ENCODE measurements at regions not wholly inside any gene's neighbourhood (a gene's known extent, or its start where the extent isn't known, plus 50 kb on each side); places are given as distances from the start of the nearest gene placed in this dataset.
"Not testable (repeated sequence)": the region's sequence is repeated elsewhere in the genome, so short reads cannot be mapped to it uniquely, and the experiment has no call there.

DNA sequence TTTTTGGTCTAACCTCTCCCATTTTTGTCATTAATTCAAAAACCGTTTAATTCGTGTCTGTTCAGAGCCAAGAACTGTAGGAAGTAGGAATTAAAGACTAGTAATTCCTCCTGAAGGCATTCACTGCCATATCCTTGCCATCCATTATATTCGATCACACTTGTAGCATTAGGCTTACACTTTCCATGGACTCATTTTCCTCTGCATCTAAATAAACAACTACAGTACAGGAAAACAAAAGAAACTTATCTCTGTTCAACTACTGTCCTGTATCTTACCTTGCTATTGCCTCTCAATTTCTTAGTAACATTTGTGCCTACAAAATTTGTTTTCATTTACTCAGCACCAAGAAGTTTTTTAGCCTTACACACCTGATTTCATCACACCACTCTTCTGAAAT lies 111.6 kb upstream of the SEMA3C start:
- no peak for DNase-seq

DNA sequence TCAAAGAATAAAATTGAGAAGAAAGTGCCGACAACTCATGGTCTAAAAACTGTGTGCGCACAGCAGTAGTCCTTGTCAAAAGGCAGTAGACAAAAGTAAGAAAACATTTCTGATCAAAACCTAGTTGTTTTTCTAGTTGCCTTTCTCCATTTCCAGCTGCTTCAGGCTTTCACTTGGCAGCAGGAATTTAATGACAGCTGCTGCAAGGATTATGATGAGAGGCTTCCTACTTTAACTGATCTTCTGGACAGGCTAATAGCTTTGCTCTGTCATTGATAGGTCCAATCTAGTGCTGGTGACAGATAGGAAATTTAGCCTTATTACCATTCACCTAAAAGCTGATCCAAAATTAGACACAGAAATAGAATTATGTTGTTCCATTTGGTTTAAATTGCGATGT lies 110.7 kb upstream of the SEMA3C start:
- DNase-seq: no peak

DNA sequence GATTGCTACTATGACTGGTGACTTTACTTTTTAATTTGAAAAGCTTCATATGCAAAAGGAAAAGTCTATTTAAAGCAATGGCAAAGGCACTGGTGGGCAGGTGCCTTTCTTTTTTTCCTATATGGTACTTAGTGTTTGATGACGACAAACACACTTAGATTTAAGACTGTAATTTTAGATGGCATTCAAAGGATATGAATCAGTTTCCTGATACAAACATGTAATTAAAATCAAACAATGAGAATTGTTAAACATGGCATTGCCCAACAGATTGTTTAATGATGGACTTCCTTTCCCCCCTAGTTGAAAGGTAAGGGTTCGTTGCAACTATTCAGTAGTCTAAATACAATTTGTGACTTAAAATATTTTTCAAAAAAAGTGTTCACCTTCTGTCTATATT lies 106.5 kb upstream of the SEMA3C start:
- DNase-seq: no peak

DNA sequence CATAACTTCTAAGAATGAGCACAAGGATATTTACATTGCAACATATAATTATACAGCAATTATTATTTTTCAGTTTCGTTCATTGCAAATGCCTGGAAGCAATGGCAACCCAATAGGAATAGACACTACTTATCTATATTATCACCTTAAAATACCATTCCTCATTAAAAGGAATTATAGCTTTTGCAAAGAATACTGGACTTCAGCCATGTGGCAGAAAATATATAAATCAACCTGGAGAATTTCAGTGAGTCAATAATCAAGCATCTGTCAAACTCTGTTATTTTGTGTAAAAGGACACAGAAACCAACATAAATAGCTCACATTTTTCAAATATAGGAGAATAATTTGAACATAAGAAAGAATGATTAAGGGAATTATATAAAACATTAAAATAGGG lies 96.1 kb upstream of the SEMA3C start:
- no peak for DNase-seq

DNA sequence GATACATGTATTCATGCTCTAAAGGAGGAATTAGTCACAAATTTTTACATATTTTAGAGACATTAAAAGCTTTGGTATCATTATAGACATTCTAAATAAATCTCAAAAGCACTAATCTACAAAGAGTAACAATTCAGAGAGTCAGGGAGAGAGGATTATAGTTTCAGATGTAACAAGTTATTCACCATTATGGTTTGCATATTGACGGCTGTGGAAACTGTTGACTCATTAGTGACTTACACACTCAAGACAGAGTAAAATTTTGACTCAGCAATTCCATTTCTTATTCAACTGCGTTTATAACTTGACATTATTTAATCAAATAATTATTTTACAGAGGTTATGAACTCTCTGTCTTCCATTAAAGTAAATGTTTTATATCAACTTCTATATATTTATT lies 95.4 kb upstream of the SEMA3C start:
- peak in 2 of 3 donors; percentile 25 to 26 for DNase-seq

DNA sequence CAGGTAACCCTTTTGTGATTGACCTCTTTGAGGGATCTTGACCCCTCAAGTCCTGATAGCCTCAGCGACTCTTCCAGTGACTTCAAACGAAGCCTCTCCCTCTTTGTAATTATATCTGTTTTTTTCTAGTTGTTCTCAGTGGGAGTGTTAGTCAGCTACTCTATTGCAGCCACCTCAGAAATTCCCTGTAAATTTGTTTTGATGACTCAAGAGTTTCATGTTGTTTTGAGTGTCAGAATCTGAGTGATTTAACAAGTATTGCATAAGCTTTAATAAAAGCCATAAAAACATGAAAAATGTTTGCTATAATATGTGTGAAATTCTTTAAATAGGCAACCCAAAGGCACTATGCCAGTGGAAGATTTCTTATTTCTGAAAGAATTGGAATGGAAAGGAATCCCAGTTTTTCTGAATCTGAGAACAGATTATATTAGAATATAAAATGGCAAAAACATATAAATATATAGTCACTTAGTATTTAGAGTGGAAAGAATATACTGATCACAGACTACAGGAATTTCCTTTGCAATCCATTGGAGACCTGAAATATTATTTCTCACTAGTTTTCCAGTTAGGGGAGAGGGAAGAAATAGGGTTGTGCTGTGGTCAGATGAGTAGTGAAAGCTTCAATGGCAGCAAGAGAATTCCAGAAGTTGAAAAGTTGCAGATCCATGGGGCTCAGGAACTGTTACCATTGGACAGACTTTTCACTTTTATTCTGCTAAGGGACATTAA lies 94.4 kb upstream of the SEMA3C start:
- peak; percentile 44 to 82 (median 78) for DNase-seq

DNA sequence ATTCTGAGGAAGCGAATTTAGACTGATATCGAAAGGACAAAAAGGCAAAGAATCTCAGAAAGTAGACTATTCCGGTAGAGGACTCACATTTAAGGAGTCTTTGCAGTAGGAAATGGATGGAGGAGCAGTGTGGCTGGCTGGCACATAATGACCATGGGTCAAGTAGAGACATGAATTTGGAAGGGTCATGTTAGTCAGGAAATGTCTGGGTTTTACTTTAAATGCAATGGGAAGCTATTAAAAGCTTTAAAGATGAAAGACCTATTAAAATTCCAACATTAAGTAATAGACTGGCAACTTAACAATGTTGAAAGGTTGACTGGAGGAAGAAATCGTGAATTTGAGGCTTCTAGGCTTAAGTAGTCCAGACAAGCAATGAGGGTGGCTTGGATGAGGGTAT lies 90.0 kb upstream of the SEMA3C start:
- DNase-seq: no peak

DNA sequence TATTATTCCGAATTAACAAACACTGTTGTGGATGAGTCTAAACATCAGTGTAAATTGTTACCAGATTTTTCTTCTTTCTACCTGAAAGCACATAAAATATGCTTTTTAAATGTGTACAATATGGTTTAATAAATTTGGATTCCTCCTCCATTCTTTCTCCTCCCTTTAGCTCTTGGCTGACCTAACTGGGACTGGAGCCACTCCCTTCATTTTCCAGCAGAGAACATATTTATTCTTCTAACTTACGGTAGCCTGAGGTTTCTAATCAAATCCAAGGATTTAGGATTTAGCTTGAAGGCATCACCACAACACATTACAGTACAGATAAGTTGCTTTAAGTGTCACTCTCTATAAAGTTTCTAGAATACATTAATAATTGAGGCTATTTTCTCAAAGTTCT lies 88.2 kb upstream of the SEMA3C start:
- no peak for DNase-seq

DNA sequence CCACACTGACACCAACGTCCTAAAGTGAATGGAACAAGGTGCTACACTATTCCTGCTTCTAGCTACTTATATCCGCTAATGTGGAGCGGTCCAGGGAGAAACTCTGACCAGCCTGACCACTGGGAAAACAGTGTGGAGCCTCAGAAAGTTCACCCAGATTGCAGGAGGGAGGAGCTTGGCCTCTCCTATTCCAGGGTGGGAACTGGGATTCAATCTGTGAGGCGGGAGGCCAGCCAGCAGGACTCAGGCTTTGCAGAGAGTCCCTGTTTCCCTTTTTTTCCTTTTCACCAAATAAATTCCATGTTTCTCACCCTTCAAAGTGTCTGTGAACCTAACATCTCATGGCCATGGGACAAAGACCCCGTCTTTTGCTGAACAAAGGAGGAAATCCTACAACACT lies 86.4 kb upstream of the SEMA3C start:
- DNase-seq: no peak

DNA sequence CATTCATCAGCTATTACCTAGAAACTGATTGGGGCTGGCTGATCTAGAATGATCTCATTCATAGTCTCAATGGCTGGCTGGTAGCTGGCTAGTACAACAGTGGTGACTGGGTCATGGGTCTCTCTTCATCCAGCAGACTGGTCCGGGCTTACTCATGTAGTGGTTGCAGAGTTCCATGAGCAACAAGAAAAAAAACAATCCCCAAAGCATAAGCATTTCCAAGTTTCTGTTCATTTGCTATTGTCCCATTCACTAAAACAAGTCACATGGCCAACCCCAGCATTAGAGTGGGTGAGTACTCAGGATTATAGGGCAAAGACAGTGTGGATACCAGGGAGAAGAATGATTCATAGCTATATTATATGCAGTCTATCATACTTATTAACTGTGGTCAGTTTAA lies 85.2 kb upstream of the SEMA3C start:
- no peak for DNase-seq

DNA sequence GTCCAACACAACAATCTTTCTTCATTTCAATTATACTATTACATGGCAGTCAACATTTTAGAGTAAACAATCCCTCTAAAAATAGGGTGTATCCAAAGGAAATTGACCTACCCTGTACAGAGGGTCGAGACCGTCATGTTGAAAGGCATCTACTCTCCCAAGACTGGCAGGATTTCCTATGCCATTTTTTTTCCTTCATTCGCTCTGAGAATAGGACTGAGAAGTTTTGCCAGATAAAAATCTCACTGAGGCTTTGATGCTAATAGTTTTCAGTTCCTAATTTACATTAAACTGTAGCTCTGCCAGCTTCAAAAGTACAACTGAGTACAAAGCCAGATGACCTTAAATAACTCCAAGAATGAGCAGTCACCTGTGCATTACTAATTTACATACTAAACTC lies 84.5 kb upstream of the SEMA3C start:
- DNase-seq: no peak

DNA sequence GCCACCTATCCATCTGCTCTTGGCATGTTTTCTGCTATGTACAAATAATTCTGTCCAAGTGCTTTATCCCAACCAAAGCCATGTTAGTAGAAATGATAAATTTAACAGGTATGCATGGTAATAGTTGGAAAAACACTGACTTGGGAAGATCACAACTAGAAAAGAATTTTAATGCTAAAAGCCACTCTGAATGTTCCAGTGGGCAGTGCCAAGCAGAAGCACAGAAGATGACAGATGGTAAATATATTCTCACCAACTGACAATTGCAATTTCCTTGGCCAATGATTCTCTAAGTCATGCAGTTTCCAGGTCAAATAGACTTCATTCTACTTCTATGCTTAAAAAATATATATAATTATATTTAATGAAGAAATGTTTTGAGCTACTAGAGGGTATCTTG lies 83.6 kb upstream of the SEMA3C start:
- no peak for DNase-seq

DNA sequence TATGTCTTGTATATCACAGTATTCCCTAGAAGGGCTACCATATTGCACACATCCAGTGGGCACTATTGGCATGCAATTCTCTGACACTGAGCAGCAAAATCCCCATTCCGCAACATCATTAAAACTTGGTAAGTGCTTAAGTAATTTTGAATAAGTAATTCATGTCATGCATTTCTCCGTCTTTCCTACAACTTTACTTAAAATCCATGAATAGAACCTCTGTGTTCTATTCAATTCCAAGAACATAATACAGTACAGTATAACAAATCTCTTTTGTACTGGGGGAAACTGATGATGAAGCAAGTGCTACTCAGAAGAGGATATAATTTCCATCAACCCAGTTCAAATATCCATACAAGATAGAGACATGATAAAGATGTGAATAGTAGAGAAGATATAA lies 80.9 kb upstream of the SEMA3C start:
- no peak for DNase-seq

DNA sequence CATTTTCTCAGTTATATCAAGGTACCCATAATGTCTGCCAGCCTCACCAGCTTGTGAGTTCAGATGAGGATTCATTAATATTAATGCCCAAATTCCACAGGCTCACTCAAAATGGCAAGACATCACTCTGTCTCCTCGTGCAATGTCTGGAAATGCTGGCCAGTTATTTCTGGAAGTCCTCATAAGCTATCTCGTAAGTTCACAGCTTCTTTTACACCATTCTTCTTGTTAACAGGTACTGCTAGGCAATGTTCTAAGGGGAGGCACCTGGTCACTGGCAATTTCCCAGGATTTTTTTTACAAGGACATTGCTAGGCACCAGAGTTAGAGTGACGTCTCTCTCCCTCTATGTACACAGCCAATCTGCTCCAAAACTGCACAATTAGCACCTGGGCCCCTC lies 80.2 kb upstream of the SEMA3C start:
- DNase-seq: no peak

DNA sequence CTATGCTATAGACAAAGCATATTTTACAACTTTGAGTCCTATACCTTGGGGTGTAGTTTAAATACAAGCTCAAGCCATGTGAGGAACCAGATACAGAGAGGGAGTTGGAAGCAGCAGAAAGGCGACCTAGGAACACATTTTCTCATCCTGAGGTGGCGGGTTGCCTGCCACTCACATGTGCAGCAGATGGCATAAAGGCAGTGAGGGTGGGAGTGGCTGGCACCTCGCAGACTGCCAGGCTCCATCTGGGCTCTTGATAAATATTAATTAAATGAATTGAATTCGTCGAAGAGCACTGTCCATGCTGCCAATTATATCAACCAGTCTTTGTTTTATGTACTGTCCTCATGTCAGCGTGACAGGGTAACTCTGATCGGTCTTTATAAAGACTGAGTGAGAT lies 79.0 kb upstream of the SEMA3C start:
- DNase-seq: no peak

DNA sequence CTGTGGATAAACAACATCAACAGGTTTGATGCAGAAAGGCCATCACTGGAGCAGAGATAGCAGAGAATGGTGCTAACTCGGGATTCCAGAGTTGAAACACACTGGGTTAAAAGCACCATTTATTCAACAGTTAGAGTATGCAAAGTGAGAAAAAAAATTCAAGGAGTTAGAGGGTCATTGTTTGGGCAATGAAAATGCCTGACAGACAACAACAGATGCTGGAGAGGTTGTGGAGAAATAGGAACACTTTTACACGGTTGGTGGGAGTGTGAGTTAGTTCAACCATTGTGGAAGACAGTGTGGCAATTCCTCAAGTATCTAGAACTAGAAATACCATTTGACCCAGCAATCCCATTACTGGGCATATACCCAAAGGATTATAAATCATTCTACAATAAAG lies 77.4 kb upstream of the SEMA3C start:
- not testable (repeated sequence) for DNase-seq

DNA sequence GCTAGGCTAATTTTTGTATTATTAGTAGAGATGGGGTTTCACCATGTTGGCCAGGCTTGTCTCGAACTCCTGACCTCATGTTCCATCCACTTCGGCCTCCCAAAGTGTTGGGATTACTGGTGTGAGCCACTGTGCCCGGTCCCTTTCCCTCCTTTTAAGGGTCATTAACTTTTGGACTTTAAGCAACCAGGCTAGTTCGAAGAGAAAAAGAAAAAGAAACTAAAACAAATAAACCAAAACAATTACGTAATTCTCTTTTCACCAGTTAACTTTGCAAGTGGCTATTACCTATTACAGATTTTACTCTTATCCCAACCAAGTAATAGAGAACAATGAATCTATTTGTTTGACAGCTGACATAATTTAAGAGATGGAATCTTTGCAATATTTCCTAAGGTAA lies 72.8 kb upstream of the SEMA3C start:
- DNase-seq: no peak

DNA sequence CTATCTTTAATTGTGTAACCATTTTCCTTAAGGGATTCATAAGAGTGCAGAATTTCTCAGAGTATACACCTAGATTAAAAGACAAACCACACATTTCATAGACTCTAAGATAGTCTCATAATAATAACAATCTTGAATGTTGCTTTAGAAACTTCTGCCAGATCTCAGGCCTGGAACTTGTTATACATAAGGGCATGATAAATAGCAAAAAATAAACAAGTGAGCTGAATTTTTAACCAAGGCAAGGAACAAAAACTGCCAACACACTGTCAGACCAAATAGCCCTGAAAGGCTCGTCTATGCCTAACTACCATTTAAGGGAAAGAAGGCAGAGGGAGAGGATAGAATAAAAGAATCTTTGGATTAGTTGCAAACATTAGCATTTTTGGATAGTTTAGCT lies 65.8 kb upstream of the SEMA3C start:
- no peak for DNase-seq

DNA sequence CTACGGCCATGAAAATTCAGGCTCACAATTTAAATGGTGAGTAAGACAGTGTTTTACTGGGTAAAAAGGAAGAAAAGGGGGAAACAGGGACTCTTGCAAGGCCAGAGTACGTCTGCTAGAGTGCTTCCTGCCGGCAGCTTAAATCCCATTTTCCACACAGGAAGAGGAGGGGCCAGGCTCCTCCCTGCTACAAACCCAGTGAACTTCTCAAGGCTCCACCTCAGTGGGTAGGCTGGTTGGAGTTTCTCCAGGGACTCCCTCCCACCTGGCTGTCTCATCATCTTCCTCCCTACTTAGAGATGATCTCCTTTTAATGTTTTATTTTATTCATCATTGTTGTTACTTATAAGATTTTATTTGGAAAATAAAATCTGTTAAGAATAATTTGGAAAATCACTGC lies 62.6 kb upstream of the SEMA3C start:
- DNase-seq: no peak

DNA sequence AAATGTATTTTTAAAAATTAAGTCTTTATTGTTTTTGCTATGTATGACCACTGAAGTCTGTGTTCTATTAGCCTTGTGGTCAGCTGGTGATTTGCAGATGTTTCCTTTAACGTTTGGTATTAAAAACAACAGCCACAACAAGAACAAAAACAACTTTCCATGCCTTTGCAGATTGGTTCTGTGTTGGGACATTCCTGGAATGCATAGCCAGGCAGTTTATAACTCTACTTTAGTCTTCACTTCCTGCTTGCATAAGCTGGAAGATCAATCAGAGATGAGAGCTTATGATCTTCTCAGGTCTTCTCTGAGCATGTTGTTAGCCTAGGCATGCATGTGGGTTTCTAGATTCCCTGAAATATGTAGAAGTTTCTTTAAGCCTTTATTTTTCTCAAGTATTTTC lies 58.9 kb upstream of the SEMA3C start:
- DNase-seq: no peak

DNA sequence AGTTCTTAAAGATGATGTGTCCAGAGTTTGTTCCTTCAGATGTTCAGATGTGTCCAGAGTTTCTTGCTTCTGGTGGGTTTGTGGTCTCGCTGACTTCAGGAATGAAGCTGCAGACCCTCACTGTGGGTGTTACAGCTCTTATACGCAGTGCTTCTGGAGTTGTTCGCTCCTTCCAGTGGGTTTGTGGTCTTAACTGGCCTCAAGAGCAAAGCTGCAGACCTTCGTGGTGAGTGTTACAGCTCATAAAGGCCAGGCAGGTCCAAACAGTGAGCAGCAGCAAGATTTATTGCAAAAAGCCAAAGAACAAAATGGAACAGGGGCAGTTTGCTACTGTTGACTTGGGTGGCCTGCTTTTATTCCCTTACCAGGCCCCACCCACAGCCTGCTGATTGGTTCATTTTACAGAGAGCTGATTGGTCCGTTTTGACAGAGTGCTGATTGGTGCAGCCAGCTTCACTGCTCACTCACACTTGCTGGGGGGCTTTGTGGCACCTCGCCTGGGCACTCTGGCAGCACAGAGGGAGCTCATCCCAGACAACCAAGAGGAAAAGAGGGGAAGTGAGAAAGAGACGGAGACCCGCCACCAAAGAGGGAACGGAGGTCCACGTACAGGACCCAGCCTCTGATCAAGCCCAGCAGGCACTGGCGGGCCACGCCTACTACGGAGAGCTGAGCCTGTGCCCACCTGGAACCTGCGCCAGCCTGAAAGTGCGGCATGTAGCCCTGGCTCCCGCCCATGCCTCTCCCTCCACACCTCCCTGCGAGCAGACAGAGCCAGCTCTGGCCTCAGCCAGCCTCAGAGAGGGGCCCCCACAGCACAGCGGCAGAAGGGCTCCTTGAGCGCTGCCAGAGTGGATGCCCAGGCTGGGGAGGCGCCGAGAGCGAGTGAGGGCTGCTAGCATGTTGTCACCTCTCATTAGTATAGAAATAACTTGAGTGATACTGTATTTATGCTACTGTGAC lies 55.8 kb upstream of the SEMA3C start:
- no peak for DNase-seq

DNA sequence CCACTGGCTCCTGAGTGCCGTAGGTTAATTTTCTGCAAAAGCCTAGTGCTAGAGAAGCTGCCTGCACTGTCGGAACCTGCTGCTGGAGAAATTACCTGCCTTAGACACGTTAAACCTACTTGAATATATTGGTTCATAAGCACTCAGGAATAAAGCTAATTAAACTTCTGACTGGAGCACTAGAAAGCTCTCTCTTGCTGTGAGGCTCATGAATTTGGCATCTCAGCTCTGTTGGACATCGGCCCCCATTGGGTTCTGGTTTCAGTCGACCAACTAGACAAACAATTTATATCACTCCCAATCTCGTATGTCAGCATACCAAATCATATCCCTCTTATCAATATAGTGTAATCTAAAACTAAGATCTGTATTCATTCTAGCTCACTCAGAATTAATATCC lies 52.4 kb upstream of the SEMA3C start:
- no peak for DNase-seq
